ENCODE measurements at regions not wholly inside any gene's neighbourhood (a gene's known extent, or its start where the extent isn't known, plus 50 kb on each side); places are given as distances from the start of the nearest gene placed in this dataset.
"Not testable (repeated sequence)": the region's sequence is repeated elsewhere in the genome, so short reads cannot be mapped to it uniquely, and the experiment has no call there.

DNA sequence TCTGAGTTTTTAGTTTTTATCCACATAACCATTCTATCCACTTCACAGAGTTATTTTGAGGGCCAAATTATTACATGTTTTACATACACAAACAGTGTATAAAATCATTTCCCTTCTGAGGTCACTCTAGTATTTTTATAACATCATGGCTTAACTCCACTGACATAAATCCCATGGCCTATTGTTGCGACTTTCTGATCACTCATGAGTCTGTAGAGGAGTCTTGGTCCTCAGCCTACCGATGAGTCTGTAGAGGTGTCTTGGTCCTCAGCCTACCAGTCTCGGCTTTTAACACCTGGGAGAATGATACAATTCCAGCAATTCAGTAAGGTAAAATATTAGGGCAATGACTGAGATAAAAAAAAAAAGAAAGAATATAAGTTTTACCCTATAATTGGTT, 483.7 kb downstream of the USP25 start:
- Mint-ChIP-seq H3K27me3 (ENCODE audit: insufficient read depth) (no peaks in the 10 kb centered on the region), H3K36me3 (ENCODE audit: low read depth) (no peaks in the 10 kb centered on the region), H3K9me3 (no peaks in the 10 kb centered on the region), H3K4me1 (ENCODE audit: low read depth) (peaks cover 18% of the 10 kb centered on the region), H3K4me3 (no peak overlapping the region), H3K27ac (no peak overlapping the region)
- no peak for DNase-seq
- TF ChIP-seq, protein P1, sequence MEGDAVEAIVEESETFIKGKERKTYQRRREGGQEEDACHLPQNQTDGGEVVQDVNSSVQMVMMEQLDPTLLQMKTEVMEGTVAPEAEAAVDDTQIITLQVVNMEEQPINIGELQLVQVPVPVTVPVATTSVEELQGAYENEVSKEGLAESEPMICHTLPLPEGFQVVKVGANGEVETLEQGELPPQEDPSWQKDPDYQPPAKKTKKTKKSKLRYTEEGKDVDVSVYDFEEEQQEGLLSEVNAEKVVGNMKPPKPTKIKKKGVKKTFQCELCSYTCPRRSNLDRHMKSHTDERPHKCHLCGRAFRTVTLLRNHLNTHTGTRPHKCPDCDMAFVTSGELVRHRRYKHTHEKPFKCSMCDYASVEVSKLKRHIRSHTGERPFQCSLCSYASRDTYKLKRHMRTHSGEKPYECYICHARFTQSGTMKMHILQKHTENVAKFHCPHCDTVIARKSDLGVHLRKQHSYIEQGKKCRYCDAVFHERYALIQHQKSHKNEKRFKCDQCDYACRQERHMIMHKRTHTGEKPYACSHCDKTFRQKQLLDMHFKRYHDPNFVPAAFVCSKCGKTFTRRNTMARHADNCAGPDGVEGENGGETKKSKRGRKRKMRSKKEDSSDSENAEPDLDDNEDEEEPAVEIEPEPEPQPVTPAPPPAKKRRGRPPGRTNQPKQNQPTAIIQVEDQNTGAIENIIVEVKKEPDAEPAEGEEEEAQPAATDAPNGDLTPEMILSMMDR (IDR thresholded peaks at IDR 0.05) = no peak

DNA sequence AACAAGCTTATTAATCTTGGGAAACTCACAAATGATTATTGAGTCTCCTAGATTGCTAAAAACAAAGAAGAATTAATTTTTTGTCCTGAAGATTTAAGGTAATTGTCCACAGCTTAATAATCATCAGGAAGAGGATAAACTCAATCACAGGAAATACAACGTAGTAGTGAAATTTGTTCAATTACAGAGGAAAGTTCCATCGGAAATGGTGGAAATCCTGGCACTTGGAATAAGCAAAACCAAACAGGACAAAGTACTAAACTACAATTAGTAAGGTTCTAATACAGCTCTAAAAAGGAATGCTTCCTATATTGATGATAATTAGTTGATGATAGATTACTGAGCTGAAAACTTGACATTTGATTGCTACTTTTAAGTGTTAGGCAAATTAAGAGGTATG, 485.4 kb downstream of the USP25 start:
- Mint-ChIP-seq H3K27ac (no peak overlapping the region), H3K36me3 (ENCODE audit: low read depth) (no peaks in the 10 kb centered on the region), H3K9me3 (no peaks in the 10 kb centered on the region), H3K4me3 (no peak overlapping the region), H3K27me3 (ENCODE audit: insufficient read depth) (no peaks in the 10 kb centered on the region), H3K4me1 (ENCODE audit: low read depth) (peaks cover 18% of the 10 kb centered on the region)
- TF ChIP-seq, protein P1 (IDR thresholded peaks at IDR 0.05) = no peak
- DNase-seq = no peak

DNA sequence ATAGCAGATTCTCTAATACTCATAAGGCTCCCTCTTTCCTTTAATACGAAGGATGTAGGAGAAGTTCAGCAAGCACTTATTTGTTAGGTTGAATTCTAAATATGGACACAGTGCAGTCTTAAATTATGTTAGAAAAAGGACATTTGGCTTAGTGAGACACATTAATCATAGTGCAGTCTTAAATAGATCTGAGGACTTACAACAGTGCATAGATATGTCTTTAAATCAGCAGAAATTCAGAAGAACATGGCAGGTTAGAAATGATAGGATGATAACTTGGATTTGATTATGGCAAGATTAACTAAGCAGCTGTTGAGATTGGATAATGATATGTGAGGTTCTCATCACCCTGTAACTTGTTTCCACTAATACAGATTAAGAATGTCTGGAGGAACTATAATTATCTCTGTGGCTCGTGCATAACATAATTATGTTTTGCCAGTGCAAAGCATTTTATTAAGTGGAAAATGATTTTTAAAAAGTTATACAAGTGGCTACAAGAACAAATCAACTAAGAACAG, 485.9 kb downstream of the USP25 start:
- peaks cover 18% of the 10 kb centered on the region for H3K4me1 Mint-ChIP-seq (ENCODE audit: low read depth)
- H3K27me3 Mint-ChIP-seq (ENCODE audit: insufficient read depth) = no peaks in the 10 kb centered on the region
- H3K36me3 Mint-ChIP-seq (ENCODE audit: low read depth) = no peaks in the 10 kb centered on the region
- TF ChIP-seq, protein P1 (IDR thresholded peaks at IDR 0.05) = no peak
- no peak for DNase-seq
- H3K27ac Mint-ChIP-seq = no peak overlapping the region
- no peaks in the 10 kb centered on the region for H3K9me3 Mint-ChIP-seq
- no peak overlapping the region for H3K4me3 Mint-ChIP-seq

DNA sequence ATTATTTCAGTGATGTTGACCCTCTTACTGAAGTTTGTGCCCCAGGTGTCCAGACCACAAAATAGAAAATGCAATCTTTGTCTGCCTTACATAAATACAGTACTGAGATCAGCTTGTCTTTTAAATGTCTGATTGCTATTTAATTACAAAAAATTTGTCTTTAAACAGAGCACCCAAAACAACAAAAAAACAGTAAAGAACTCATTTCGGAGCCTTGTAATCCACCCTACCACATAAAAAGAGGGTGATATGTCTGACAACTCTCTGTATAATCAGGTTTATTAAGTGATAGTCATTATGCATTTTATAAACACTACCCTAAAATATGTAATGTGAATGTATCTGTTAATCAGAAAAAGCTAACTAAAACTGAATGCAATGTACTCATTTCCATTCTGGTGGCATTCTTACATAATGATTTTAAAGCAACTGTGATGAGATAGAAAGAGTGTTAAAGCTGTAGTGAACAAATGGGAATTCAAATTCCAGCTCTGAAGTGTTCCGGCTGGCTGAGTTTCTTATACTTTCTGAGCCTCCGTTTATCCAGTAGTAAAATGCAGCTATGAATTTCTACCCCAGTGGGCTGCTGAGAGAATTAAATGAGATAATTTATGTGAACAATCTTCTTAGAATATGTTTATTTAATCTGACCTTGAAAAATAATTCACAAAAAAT, 486.6 kb downstream of the USP25 start:
- H3K27ac Mint-ChIP-seq = no peak overlapping the region
- DNase-seq = no peak
- H3K36me3 Mint-ChIP-seq (ENCODE audit: low read depth) = no peaks in the 10 kb centered on the region
- H3K4me3 Mint-ChIP-seq = no peak overlapping the region
- TF ChIP-seq, protein P1 (IDR thresholded peaks at IDR 0.05) = no peak
- peaks cover 14% of the 10 kb centered on the region for H3K4me1 Mint-ChIP-seq (ENCODE audit: low read depth)
- no peaks in the 10 kb centered on the region for H3K27me3 Mint-ChIP-seq (ENCODE audit: insufficient read depth)
- no peaks in the 10 kb centered on the region for H3K9me3 Mint-ChIP-seq

DNA sequence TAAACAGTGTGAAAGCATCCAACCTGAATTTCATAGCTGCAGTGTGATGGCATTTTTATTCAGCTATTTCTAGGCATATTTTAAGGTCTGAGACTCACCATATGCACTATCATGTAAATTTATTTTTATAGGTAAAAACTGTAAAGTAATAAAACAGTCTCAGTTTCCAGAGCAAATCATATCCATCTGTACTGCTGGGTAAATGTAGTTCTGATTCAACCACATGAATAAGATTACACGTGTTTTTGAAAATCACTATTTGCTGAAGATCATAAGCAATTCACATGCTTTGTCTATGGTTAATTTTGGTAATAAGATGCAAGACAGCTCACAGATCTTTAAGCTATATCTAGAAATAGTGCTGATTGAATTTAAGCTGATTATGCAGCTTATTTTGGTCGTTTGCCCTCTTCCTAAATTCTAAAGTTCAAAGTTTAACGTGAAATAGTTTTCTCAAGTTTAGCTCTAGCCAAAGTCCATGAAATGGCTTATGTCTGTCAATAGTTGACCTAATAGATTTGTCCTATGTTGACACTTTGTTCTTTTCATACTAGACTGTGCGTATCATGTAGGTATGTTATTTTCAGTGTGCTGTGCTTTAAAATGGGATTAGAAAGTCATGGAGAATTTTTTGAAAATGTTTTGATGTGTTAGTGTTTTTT, 489.0 kb downstream of the USP25 start:
- Mint-ChIP-seq H3K4me1 (ENCODE audit: low read depth) (no peaks in the 10 kb centered on the region), H3K36me3 (ENCODE audit: low read depth) (no peaks in the 10 kb centered on the region), H3K4me3 (no peak overlapping the region), H3K27me3 (ENCODE audit: insufficient read depth) (no peaks in the 10 kb centered on the region), H3K9me3 (no peaks in the 10 kb centered on the region), H3K27ac (no peak overlapping the region)
- no peak for DNase-seq
- TF ChIP-seq, protein P1 (IDR thresholded peaks at IDR 0.05) = no peak

DNA sequence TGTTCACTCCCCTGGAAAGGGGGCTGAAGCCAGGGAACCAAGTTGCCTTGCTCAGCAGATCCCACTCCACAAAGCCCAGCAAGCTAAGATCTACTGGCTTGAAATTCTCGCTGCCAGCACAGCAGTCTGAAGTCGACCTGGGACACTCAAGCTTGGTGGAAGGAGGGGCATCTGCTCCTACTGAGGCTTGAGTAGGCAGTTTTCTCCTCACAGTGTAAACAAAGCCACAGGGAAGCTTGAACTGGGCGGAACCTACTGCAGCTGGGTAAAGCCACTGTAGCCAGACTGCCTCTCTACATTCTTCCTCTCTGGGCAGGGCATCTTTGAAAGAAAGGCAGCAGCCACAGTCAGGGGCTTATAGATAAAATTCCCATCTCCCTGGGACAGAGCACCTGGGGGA, 495.0 kb downstream of the USP25 start:
- not testable (repeated sequence) for H3K4me3 Mint-ChIP-seq

More for the DNA sequence above, 495.0 kb downstream of the USP25 start:
- not testable (repeated sequence) for H3K27me3 Mint-ChIP-seq (ENCODE audit: insufficient read depth); DNase-seq; H3K4me1 Mint-ChIP-seq (ENCODE audit: low read depth); H3K27ac Mint-ChIP-seq
- Mint-ChIP-seq H3K36me3 (ENCODE audit: low read depth) (peaks cover 16% of the 10 kb centered on the region; the same call in 1 of the 2 replicates), H3K9me3 (peaks cover 16% of the 10 kb centered on the region)

Data from HFFc6 (cell line).